Smooth muscle cell (in vitro differentiated cells): ENCODE measurements at regions not wholly inside any gene's neighbourhood (a gene's known extent, or its start where the extent isn't known, plus 50 kb on each side); places are given as distances from the start of the nearest gene placed in this dataset.

Experiments
- DNase-seq: peaks from one replicate; lab custom pipeline; 2025; ENCODE audit not compliant: unreplicated experiment; lab: John Stamatoyannopoulos, UW
- H2AFZ ChIP-seq: fragments of 200-600 bp; sonication (generic); 2 replicates; pipeline ENCODE4 v1.6.0; 2016; ENCODE audit warnings: antibody characterized with exemption, low read depth, mild to moderate bottlenecking
- H3F3A ChIP-seq: fragments of 200-600 bp; sonication (generic); 2 replicates; pipeline ENCODE4 v1.6.0; 2017; ENCODE audit warnings: antibody characterized with exemption, low read depth
- H3K27ac ChIP-seq: fragments of 200-600 bp; sonication (generic); 2 replicates; pipeline ENCODE4 v1.5.1; 2016; ENCODE audit warnings: low read depth, mild to moderate bottlenecking
- H3K27me3 ChIP-seq: fragments of 200-600 bp; sonication (generic); 2 replicates; pipeline ENCODE4 v1.6.1; 2016; ENCODE audit warnings: low read depth, mild to moderate bottlenecking
- H3K36me3 ChIP-seq: fragments of 200-600 bp; sonication (generic); 2 replicates; pipeline ENCODE4 v1.5.1; 2016; ENCODE audit warnings: low read depth
- H3K4me1 ChIP-seq: fragments of 200-600 bp; sonication (generic); 2 replicates; pipeline ENCODE4 v1.5.1; 2016; ENCODE audit warnings: low read depth
- H3K4me2 ChIP-seq: fragments of 200-600 bp; sonication (generic); 2 replicates; pipeline ENCODE4 v1.6.0; 2016; ENCODE audit warnings: mild to moderate bottlenecking
- H3K4me3 ChIP-seq: fragments of 200-600 bp; sonication (generic); 2 replicates; pipeline ENCODE4 v1.5.1; 2016; ENCODE audit warnings: mild to moderate bottlenecking
- H3K79me2 ChIP-seq: fragments of 200-600 bp; sonication (generic); 2 replicates; pipeline ENCODE4 v1.6.0; 2016; ENCODE audit warnings: low read depth, mild to moderate bottlenecking
- H3K9ac ChIP-seq: fragments of 200-600 bp; sonication (generic); 2 replicates; pipeline ENCODE4 v1.6.0; 2016; ENCODE audit warnings: low read depth
- H3K9me3 ChIP-seq: fragments of 200-600 bp; sonication (generic); replicated peaks from 2 replicates; pipeline ENCODE4 v1.5.1; 2016; ENCODE audit warnings: low read depth
- H4K20me1 ChIP-seq: fragments of 200-600 bp; sonication (generic); 2 replicates; pipeline ENCODE4 v1.6.0; 2016; ENCODE audit warnings: low read depth
- WGBS: methylation state at CpG from one replicate; pipeline ENCODE4 v1.1.7; 2016; ENCODE audit warnings: low lambda C conversion rate; 5-methylcytosine and 5-hydroxymethylcytosine counted together
- TF ChIP-seq, protein P1 (sequence below): fragments of 200-600 bp; sonication (generic); IDR thresholded peaks from 2 replicates; pipeline ENCODE4 v1.5.1; 2017; ENCODE audit warnings: borderline replicate concordance, mild to moderate bottlenecking, antibody characterized with exemption; ENCODE audit not compliant: insufficient read depth, poor library complexity, severe bottlenecking

- Histone ChIP-seq H3K27me3 (no peaks in the 10 kb centered on the region), H3K9ac (no peak overlapping the region), H3K4me2 (no peak overlapping the region), H3F3A (peaks cover 4% of the 10 kb centered on the region), H3K79me2 (no peaks in the 10 kb centered on the region), H3K36me3 (no peaks in the 10 kb centered on the region), H4K20me1 (no peaks in the 10 kb centered on the region), H2AFZ (no peak overlapping the region), H3K4me1 (no peaks in the 10 kb centered on the region), H3K27ac (no peak overlapping the region), H3K9me3 (no peaks in the 10 kb centered on the region), H3K4me3 (no peak overlapping the region)
- WGBS = 92% methylated on average over 3 of the region's 3 CpGs
- no peak for DNase-seq
- TF ChIP-seq, protein P1, sequence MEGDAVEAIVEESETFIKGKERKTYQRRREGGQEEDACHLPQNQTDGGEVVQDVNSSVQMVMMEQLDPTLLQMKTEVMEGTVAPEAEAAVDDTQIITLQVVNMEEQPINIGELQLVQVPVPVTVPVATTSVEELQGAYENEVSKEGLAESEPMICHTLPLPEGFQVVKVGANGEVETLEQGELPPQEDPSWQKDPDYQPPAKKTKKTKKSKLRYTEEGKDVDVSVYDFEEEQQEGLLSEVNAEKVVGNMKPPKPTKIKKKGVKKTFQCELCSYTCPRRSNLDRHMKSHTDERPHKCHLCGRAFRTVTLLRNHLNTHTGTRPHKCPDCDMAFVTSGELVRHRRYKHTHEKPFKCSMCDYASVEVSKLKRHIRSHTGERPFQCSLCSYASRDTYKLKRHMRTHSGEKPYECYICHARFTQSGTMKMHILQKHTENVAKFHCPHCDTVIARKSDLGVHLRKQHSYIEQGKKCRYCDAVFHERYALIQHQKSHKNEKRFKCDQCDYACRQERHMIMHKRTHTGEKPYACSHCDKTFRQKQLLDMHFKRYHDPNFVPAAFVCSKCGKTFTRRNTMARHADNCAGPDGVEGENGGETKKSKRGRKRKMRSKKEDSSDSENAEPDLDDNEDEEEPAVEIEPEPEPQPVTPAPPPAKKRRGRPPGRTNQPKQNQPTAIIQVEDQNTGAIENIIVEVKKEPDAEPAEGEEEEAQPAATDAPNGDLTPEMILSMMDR = no peak
These were observed 362.9 kb upstream of the NFE2L3 start for GRCh38 chr7:25788961-25789620.

GRCh38 chr7:25789701-25790640 lies 362.0 kb upstream of the NFE2L3 start:
- TF ChIP-seq, protein P1 = no peak
- DNase-seq = no peak

DNA sequence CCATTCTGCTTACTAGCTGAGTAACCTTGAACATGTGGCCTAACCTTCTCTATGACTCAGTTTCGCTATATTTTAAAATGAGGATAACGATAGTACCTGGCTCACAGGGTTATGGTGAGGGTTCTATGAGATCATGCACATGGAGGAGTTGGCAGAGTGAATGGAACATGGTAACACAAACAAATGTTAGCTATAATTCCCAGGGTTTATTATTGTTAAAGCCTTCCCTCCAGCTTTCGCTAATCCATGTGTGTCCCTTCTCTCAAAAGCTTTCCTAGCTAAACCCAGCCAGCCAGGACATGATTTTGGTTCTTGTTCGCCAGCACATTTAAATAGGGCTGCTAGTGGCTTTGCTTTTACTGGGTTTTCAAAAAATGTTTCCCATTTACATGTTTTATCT lies 361.0 kb upstream of the NFE2L3 start:
- H4K20me1 ChIP-seq = no peaks in the 10 kb centered on the region
- WGBS = 73% methylated on average over 4 of the region's 4 CpGs
- H3K79me2 ChIP-seq = no peaks in the 10 kb centered on the region
- TF ChIP-seq, protein P1 = no peak
- no peaks in the 10 kb centered on the region for H3K36me3 ChIP-seq
- no peaks in the 10 kb centered on the region for H3K27me3 ChIP-seq
- DNase-seq = no peak
- H3K4me1 ChIP-seq = no peaks in the 10 kb centered on the region
- H3F3A ChIP-seq = peaks cover 4% of the 10 kb centered on the region
- H3K4me3 ChIP-seq = no peak overlapping the region
- no peak overlapping the region for H3K27ac ChIP-seq
- H3K9me3 ChIP-seq = no peaks in the 10 kb centered on the region
- H3K9ac ChIP-seq = no peak overlapping the region
- no peak overlapping the region for H3K4me2 ChIP-seq
- H2AFZ ChIP-seq = no peak overlapping the region

More at GRCh38 chr7:25789701-25790640, 362.0 kb upstream of the NFE2L3 start:
- Histone ChIP-seq H4K20me1 (no peaks in the 10 kb centered on the region), H3K4me1 (no peaks in the 10 kb centered on the region), H3K4me3 (no peak overlapping the region), H3K9me3 (no peaks in the 10 kb centered on the region), H3K36me3 (no peaks in the 10 kb centered on the region), H3K27ac (no peak overlapping the region), H3K4me2 (no peak overlapping the region), H3K27me3 (no peaks in the 10 kb centered on the region), H3K9ac (no peak overlapping the region), H3K79me2 (no peaks in the 10 kb centered on the region), H2AFZ (no peak overlapping the region), H3F3A (peaks cover 4% of the 10 kb centered on the region)
- whole genome bisulfite sequencing = 77% methylated on average over 13 of the region's 13 CpGs
